Sigmoid colon (tissue), 4 donors: ENCODE measurements at regions not wholly inside any gene's neighbourhood (a gene's known extent, or its start where the extent isn't known, plus 50 kb on each side); places are given as distances from the start of the nearest gene placed in this dataset.

Experiments
- EP300 ChIP-seq, 4 donors: sonication (generic); formaldehyde crosslinking; IDR thresholded peaks; one replicate each; pipeline ENCODE4 v1.6.1; 2017; ENCODE audit warnings: antibody characterized with exemption in 4 of 4
- POLR2A ChIP-seq, 2 donors: fragments of 450-650 bp; IDR thresholded peaks; one replicate each; pipeline ENCODE4 v1.6.1; 2016; ENCODE audit warnings: antibody characterized with exemption in 2 of 2, mild to moderate bottlenecking in 2 of 2, moderate library complexity in 2 of 2
- TF ChIP-seq, protein P1 (sequence below), 4 experiments: fragments of 450-650 bp in 3 of 4; fragments of 200-600 bp in 1 of 4; IDR thresholded peaks; one replicate each; pipeline ENCODE4 v1.5.1; 2016 to 2019; ENCODE audit warnings: antibody characterized with exemption in 4 of 4, mild to moderate bottlenecking in 3 of 4, moderate library complexity in 2 of 4

DNA sequence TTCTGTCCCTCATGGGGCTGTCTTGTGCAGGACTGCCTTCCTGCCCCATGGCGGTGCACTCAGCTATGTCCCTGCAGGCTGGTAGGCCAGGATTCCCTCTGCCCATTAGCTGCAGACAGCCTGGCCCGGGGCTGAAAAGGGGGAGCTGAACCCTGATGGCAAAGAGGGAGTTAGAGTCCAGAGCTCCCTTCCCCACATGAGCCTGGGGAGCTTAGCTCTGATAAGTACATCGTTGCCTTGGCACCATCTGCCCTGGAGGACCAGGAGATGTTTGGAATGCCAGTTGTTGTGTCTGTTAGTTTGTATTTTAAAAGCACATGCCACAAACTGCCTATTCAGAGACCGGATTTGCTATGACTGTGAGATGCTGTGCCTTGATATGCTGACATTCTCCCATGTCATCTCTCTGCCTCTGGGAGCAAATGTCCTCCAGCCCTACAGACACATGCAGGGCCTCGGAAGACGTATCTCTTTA is 65.1 kb upstream of the AFF3 start:
- TF ChIP-seq, protein P1, sequence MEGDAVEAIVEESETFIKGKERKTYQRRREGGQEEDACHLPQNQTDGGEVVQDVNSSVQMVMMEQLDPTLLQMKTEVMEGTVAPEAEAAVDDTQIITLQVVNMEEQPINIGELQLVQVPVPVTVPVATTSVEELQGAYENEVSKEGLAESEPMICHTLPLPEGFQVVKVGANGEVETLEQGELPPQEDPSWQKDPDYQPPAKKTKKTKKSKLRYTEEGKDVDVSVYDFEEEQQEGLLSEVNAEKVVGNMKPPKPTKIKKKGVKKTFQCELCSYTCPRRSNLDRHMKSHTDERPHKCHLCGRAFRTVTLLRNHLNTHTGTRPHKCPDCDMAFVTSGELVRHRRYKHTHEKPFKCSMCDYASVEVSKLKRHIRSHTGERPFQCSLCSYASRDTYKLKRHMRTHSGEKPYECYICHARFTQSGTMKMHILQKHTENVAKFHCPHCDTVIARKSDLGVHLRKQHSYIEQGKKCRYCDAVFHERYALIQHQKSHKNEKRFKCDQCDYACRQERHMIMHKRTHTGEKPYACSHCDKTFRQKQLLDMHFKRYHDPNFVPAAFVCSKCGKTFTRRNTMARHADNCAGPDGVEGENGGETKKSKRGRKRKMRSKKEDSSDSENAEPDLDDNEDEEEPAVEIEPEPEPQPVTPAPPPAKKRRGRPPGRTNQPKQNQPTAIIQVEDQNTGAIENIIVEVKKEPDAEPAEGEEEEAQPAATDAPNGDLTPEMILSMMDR (IDR thresholded peaks at IDR 0.05): no peak
- no peak for TF ChIP-seq POLR2A (IDR thresholded peaks at IDR 0.05)
- no peak for TF ChIP-seq EP300 (IDR thresholded peaks at IDR 0.05)
